HEK293 (cell line): ENCODE measurements at regions not wholly inside any gene's neighbourhood (a gene's known extent, or its start where the extent isn't known, plus 50 kb on each side); places are given as distances from the start of the nearest gene placed in this dataset.

ENCODE experiments used
- CTCF ChIA-PET: fragments of 350-600 bp; formaldehyde crosslinking; extraction: SDS; loops from one replicate; lab custom pipeline; 2021; ENCODE audit warnings: antibody characterized with exemption; lab: Yijun Ruan, JAX
- POLR2A ChIA-PET: fragments of 300-600 bp; formaldehyde crosslinking; extraction: SDS; loops from one replicate; lab custom pipeline; 2020; ENCODE audit warnings: antibody characterized with exemption, inconsistent platforms; lab: Yijun Ruan, JAX
- H3K27ac ChIP-seq: fragments of 200-500 bp; sonication (Bioruptor generic); 2 replicates; pipeline ENCODE4 v1.5.1; 2014; ENCODE audit warnings: low read depth, low read length, control low read depth, inconsistent platforms; ENCODE audit errors: extremely low read depth
- H3K36me3 ChIP-seq, 2 experiments: fragments of 200-500 bp in 1 of 2; sonication (Bioruptor generic) in 1 of 2; 1 replicate in 1 of 2; 2 replicates in 1 of 2; pipeline ENCODE4 v1.5.1; 2014 to 2017; ENCODE audit warnings: inconsistent platforms in 2 of 2, low read length in 2 of 2; ENCODE audit not compliant: control insufficient read depth in 2 of 2, insufficient read depth in 1 of 2
- H3K4me1 ChIP-seq: fragments of 200-500 bp; sonication (Bioruptor generic); 2 replicates; pipeline ENCODE4 v1.5.1; 2014; ENCODE audit warnings: mild to moderate bottlenecking, low read length, inconsistent platforms; ENCODE audit not compliant: control insufficient read depth, insufficient read depth
- H3K4me3 ChIP-seq: 2 replicates; pipeline ENCODE4 v1.5.1; 2011; ENCODE audit warnings: low read depth, mild to moderate bottlenecking, control low read depth, low read length, moderate library complexity
- H3K9me3 ChIP-seq: fragments of 200-500 bp; sonication (Bioruptor generic); 2 replicates; pipeline ENCODE4 v1.5.1; 2014; ENCODE audit warnings: low read depth, low read length, inconsistent platforms; ENCODE audit not compliant: control insufficient read depth, insufficient read depth
- FEZF1 ChIP-seq: fragments of 450-650 bp; formaldehyde crosslinking; IDR thresholded peaks from 2 replicates; pipeline ENCODE4 v1.5.1; 2016; ENCODE audit warnings: missing biosample characterization, missing genetic modification characterization
- KLF1 ChIP-seq: fragments of 450-650 bp; formaldehyde crosslinking; IDR thresholded peaks from 2 replicates; pipeline ENCODE4 v1.5.1; 2016; ENCODE audit warnings: missing biosample characterization, missing genetic modification characterization
- KLF8 ChIP-seq: fragments of 450-650 bp; formaldehyde crosslinking; IDR thresholded peaks from 2 replicates; pipeline ENCODE4 v1.5.1; 2016; ENCODE audit warnings: missing biosample characterization, missing genetic modification characterization
- MYNN ChIP-seq: fragments of 450-650 bp; formaldehyde crosslinking; IDR thresholded peaks from 2 replicates; pipeline ENCODE4 v1.5.1; 2016; ENCODE audit warnings: missing biosample characterization, missing genetic modification characterization, borderline replicate concordance
- SP7 ChIP-seq: fragments of 450-650 bp; formaldehyde crosslinking; IDR thresholded peaks from 2 replicates; pipeline ENCODE4 v1.5.1; 2016; ENCODE audit warnings: missing biosample characterization, missing genetic modification characterization
- YY2 ChIP-seq: fragments of 450-650 bp; formaldehyde crosslinking; IDR thresholded peaks from 2 replicates; pipeline ENCODE4 v1.5.1; 2016; ENCODE audit warnings: missing biosample characterization, missing genetic modification characterization
- ZBTB44 ChIP-seq: fragments of 450-650 bp; IDR thresholded peaks from 2 replicates; pipeline ENCODE4 v1.5.1; 2018; ENCODE audit warnings: missing biosample characterization, mild to moderate bottlenecking, missing genetic modification characterization
- ZBTB8A ChIP-seq: fragments of 450-650 bp; formaldehyde crosslinking; IDR thresholded peaks from 2 replicates; pipeline ENCODE4 v1.5.1; 2016; ENCODE audit warnings: missing biosample characterization, missing genetic modification characterization
- ZFP37 ChIP-seq: fragments of 450-650 bp; formaldehyde crosslinking; IDR thresholded peaks from 2 replicates; pipeline ENCODE4 v1.5.1; 2016; ENCODE audit warnings: missing biosample characterization, missing genetic modification characterization
- ZFP69B ChIP-seq: fragments of 450-650 bp; formaldehyde crosslinking; IDR thresholded peaks from 2 replicates; pipeline ENCODE4 v1.5.1; 2016; ENCODE audit warnings: missing biosample characterization, missing genetic modification characterization
- ZNF140 ChIP-seq: fragments of 450-650 bp; formaldehyde crosslinking; IDR thresholded peaks from 2 replicates; pipeline ENCODE4 v1.5.1; 2016; ENCODE audit warnings: missing biosample characterization, missing genetic modification characterization
- ZNF266 ChIP-seq: fragments of 450-650 bp; formaldehyde crosslinking; IDR thresholded peaks from 2 replicates; pipeline ENCODE4 v1.5.1; 2016; ENCODE audit warnings: missing biosample characterization, missing genetic modification characterization, low read depth
- ZNF292 ChIP-seq: fragments of 450-650 bp; formaldehyde crosslinking; IDR thresholded peaks from 2 replicates; pipeline ENCODE4 v1.5.1; 2016; ENCODE audit warnings: low read depth, missing biosample characterization, missing genetic modification characterization, borderline replicate concordance
- ZNF423 ChIP-seq: fragments of 450-650 bp; formaldehyde crosslinking; IDR thresholded peaks from 2 replicates; pipeline ENCODE4 v1.5.1; 2016; ENCODE audit warnings: missing biosample characterization, missing genetic modification characterization
- ZNF529 ChIP-seq: fragments of 450-650 bp; formaldehyde crosslinking; IDR thresholded peaks from 2 replicates; pipeline ENCODE4 v1.5.1; 2017; ENCODE audit warnings: missing genetic modification characterization, missing biosample characterization; ENCODE audit not compliant: insufficient replicate concordance
- ZNF624 ChIP-seq: fragments of 450-650 bp; formaldehyde crosslinking; IDR thresholded peaks from 2 replicates; pipeline ENCODE4 v1.5.1; 2017; ENCODE audit warnings: missing biosample characterization, missing genetic modification characterization
- ZSCAN30 ChIP-seq: fragments of 450-650 bp; IDR thresholded peaks from 2 replicates; pipeline ENCODE4 v1.5.1; 2018; ENCODE audit warnings: missing biosample characterization, mild to moderate bottlenecking, missing genetic modification characterization, moderate library complexity
- TF ChIP-seq, protein P1 (sequence below): fragments of 450-650 bp; formaldehyde crosslinking; IDR thresholded peaks from 2 replicates; pipeline ENCODE4 v1.5.1; 2017; ENCODE audit warnings: missing biosample characterization, missing genetic modification characterization
- TF ChIP-seq, protein P2 (sequence below): fragments of 450-650 bp; formaldehyde crosslinking; IDR thresholded peaks from 2 replicates; pipeline ENCODE4 v1.5.1; 2016; ENCODE audit warnings: missing biosample characterization, missing genetic modification characterization
- TF ChIP-seq, protein P3 (sequence below): fragments of 450-650 bp; formaldehyde crosslinking; IDR thresholded peaks from 2 replicates; pipeline ENCODE4 v1.5.1; 2016; ENCODE audit warnings: missing biosample characterization, missing genetic modification characterization
- TF ChIP-seq, protein P4 (sequence below): fragments of 450-650 bp; formaldehyde crosslinking; IDR thresholded peaks from 2 replicates; pipeline ENCODE4 v1.5.1; 2016; ENCODE audit warnings: missing biosample characterization, missing genetic modification characterization

- no peak overlapping the region for H3K4me3 ChIP-seq
- ChIA-PET CTCF (no interaction called here), POLR2A (no interaction called here)
- H3K36me3 ChIP-seq = no peaks in the 10 kb centered on the region
- no peaks in the 10 kb centered on the region for H3K9me3 ChIP-seq
- TF ChIP-seq ZBTB44 (tag by site-specific recombination) = no peak
- no peak for TF ChIP-seq SP7 (tag by site-specific recombination)
- no peak for TF ChIP-seq ZNF624
- TF ChIP-seq, protein P1, sequence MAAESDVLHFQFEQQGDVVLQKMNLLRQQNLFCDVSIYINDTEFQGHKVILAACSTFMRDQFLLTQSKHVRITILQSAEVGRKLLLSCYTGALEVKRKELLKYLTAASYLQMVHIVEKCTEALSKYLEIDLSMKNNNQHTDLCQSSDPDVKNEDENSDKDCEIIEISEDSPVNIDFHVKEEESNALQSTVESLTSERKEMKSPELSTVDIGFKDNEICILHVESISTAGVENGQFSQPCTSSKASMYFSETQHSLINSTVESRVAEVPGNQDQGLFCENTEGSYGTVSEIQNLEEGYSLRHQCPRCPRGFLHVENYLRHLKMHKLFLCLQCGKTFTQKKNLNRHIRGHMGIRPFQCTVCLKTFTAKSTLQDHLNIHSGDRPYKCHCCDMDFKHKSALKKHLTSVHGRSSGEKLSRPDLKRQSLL (tag by site-specific recombination) = no peak
- TF ChIP-seq ZNF140 (tag by site-specific recombination) = no peak
- TF ChIP-seq ZNF529 (tag by site-specific recombination) = no peak
- TF ChIP-seq ZFP69B = no peak
- TF ChIP-seq, protein P2, sequence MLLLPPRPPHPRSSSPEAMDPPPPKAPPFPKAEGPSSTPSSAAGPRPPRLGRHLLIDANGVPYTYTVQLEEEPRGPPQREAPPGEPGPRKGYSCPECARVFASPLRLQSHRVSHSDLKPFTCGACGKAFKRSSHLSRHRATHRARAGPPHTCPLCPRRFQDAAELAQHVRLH = no peak
- TF ChIP-seq KLF1 (tag by site-specific recombination) = no peak
- TF ChIP-seq ZFP37 = no peak
- TF ChIP-seq KLF8 (tag by site-specific recombination) = no peak
- no peak for TF ChIP-seq ZBTB8A (tag by site-specific recombination)
- TF ChIP-seq, all 188 proteins: peak for 0
- Histone ChIP-seq H3K27ac (no peak overlapping the region), H3K4me1 (no peaks in the 10 kb centered on the region)
Measured at GRCh38 chr11:37474889-37475288, 876.9 kb upstream of the RAG2 start.

- ChIA-PET POLR2A (no interaction called here), CTCF (no interaction called here)
- no peaks in the 10 kb centered on the region for H3K9me3 ChIP-seq
- no peak for TF ChIP-seq MYNN
- TF ChIP-seq ZNF529 (tag by site-specific recombination) = no peak
- TF ChIP-seq YY2 (tag by site-specific recombination) = no peak
- no peak for TF ChIP-seq ZSCAN30 (tag by site-specific recombination)
- TF ChIP-seq, protein P3, sequence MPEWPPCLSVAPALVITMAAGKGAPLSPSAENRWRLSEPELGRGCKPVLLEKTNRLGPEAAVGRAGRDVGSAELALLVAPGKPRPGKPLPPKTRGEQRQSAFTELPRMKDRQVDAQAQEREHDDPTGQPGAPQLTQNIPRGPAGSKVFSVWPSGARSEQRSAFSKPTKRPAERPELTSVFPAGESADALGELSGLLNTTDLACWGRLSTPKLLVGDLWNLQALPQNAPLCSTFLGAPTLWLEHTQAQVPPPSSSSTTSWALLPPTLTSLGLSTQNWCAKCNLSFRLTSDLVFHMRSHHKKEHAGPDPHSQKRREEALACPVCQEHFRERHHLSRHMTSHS (tag by site-specific recombination) = no peak
- TF ChIP-seq, protein P4, sequence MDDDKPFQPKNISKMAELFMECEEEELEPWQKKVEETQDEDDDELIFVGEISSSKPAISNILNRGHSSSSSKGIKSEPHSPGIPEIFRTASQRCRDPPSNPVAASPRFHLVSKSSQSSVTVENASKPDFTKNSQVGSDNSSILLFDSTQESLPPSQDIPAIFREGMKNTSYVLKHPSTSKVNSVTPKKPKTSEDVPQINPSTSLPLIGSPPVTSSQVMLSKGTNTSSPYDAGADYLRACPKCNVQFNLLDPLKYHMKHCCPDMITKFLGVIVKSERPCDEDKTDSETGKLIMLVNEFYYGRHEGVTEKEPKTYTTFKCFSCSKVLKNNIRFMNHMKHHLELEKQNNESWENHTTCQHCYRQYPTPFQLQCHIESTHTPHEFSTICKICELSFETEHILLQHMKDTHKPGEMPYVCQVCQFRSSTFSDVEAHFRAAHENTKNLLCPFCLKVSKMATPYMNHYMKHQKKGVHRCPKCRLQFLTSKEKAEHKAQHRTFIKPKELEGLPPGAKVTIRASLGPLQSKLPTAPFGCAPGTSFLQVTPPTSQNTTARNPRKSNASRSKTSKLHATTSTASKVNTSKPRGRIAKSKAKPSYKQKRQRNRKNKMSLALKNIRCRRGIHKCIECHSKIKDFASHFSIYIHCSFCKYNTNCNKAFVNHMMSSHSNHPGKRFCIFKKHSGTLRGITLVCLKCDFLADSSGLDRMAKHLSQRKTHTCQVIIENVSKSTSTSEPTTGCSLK (tag by site-specific recombination) = no peak
- H3K27ac ChIP-seq = no peak overlapping the region
- no peaks in the 10 kb centered on the region for H3K4me1 ChIP-seq
- H3K4me3 ChIP-seq = no peak overlapping the region
- no peaks in the 10 kb centered on the region for H3K36me3 ChIP-seq
Measured at GRCh38 chr11:37468344-37468743, 870.3 kb upstream of the RAG2 start.

- no peak for TF ChIP-seq FEZF1 (tag by site-specific recombination)
- no peak for TF ChIP-seq ZNF423 (tag by site-specific recombination)
- TF ChIP-seq ZNF292 = no peak
- no peak for TF ChIP-seq ZNF266 (tag by site-specific recombination)
- Histone ChIP-seq H3K27ac (no peak overlapping the region), H3K4me1 (no peaks in the 10 kb centered on the region), H3K4me3 (no peak overlapping the region), H3K36me3 (no peaks in the 10 kb centered on the region), H3K9me3 (no peaks in the 10 kb centered on the region)
- ChIA-PET POLR2A (no interaction called here), CTCF (no interaction called here)
Measured at GRCh38 chr11:37465221-37465620, 867.2 kb upstream of the RAG2 start.
